Mucosa of descending colon (tissue), 3 donors: ENCODE measurements at regions not wholly inside any gene's neighbourhood (a gene's known extent, or its start where the extent isn't known, plus 50 kb on each side); places are given as distances from the start of the nearest gene placed in this dataset.
A peak's percentile ranks its signal among the peaks of the same experiment; 100 is the strongest.

Experiments used
- ATAC-seq: fragments of 200-7000 bp; cut with Tn5 transposase; one replicate; pipeline ENCODE4 v1.9.1; 2020; ENCODE audit warnings: mild to moderate bottlenecking, moderate library complexity
- DNase-seq, 3 donors: peaks; one replicate each; pipeline ENCODE4 v3.0.0-alpha.2; 2020
- H3K36me3 ChIP-seq: fragments of 200-600 bp; one replicate; pipeline ENCODE4 v1.8.0; 2021; ENCODE audit warnings: low read depth, mild to moderate bottlenecking
- H3K4me1 ChIP-seq: fragments of 200-600 bp; one replicate; pipeline ENCODE4 v1.8.0; 2021; ENCODE audit warnings: low read depth, mild to moderate bottlenecking
- H3K4me3 ChIP-seq: fragments of 200-600 bp; one replicate; pipeline ENCODE4 v1.8.0; 2021; ENCODE audit warnings: mild to moderate bottlenecking
- H3K9me3 ChIP-seq: fragments of 200-600 bp; one replicate; pipeline ENCODE4 v1.8.0; 2021; ENCODE audit warnings: mild to moderate bottlenecking
- intact Hi-C, 2 donors: fragments of 100-400 bp; cut with DNase I in 1 of 2; cut with micrococcal nuclease in 1 of 2; formaldehyde crosslinking; loops; one replicate each; pipeline versions ENCODE4 v1.11.0 to v1.11.1; 2022; cut with DNase I, micrococcal nuclease
- TF ChIP-seq, protein P1 (sequence below): fragments of 200-600 bp; IDR thresholded peaks from one replicate; pipeline ENCODE4 v1.8.0; 2022; ENCODE audit warnings: antibody characterized with exemption, mild to moderate bottlenecking
- donor health status: DM: no; HTN: no; CAD: no; lungs with moderate emphysema.
- donor health status: DM: no; HTN: no; CAD: no.
- donor health status: DM: no; HTN: yes; CAD: no.

DNA sequence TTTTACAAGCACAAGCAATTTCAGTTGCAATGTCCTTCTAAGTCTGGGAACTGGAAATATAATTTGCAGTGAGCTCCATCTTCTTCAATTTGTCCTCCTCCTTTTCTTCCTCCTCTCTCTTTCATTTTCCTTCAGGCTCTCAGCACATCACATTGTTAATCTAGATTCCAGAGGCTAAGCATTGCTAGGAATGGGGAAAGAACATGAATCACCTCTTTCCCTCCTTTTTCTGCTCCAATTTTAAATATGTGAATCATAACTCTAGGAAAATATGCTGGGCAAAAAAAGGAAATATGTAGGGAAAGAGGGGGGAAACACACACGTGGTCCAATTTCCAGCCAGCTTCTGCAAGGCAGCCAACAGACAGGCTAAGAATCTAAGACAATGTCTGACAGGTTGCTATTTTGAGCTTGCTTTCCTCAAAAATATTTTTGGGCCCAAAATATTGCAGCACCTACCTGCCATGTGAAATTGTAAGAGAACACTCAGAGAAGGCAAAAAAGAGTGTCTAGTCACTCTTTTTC, 72.7 kb upstream of the NUPR2 start:
- Histone ChIP-seq H3K4me1 (no peaks in the 10 kb centered on the region), H3K36me3 (no peaks in the 10 kb centered on the region), H3K4me3 (no peak overlapping the region), H3K9me3 (peaks cover 25% of the 10 kb centered on the region)
- intact Hi-C loops: no loop called here
- TF ChIP-seq, protein P1, sequence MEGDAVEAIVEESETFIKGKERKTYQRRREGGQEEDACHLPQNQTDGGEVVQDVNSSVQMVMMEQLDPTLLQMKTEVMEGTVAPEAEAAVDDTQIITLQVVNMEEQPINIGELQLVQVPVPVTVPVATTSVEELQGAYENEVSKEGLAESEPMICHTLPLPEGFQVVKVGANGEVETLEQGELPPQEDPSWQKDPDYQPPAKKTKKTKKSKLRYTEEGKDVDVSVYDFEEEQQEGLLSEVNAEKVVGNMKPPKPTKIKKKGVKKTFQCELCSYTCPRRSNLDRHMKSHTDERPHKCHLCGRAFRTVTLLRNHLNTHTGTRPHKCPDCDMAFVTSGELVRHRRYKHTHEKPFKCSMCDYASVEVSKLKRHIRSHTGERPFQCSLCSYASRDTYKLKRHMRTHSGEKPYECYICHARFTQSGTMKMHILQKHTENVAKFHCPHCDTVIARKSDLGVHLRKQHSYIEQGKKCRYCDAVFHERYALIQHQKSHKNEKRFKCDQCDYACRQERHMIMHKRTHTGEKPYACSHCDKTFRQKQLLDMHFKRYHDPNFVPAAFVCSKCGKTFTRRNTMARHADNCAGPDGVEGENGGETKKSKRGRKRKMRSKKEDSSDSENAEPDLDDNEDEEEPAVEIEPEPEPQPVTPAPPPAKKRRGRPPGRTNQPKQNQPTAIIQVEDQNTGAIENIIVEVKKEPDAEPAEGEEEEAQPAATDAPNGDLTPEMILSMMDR: no peak
- ATAC-seq (no peak), DNase-seq (no peak)

DNA sequence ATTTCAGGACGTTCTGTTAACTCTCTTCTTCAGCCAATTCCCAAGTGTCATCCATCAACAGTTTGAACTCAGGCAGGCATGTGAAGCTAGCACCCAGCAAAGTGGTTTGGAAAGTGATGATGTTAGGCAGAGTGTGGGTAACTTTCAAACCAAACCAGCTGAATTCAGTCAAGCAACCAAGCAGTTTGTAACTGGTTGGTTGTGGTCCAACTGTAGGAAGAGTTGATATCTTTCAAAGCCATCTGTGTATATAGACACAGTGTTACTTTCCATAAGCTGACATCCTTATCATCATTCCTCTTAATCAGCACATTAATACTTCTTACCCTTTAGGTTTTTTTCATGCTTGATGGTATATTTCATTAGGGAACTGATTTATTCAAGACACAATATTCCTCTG, 72.2 kb upstream of the NUPR2 start:
- no peaks in the 10 kb centered on the region for H3K4me1 ChIP-seq
- DNase-seq (no peak), ATAC-seq (no peak)
- H3K36me3 ChIP-seq: no peaks in the 10 kb centered on the region
- no peak overlapping the region for H3K4me3 ChIP-seq
- TF ChIP-seq, protein P1: no peak
- H3K9me3 ChIP-seq: peaks cover 22% of the 10 kb centered on the region
- intact Hi-C loops: no loop called here

DNA sequence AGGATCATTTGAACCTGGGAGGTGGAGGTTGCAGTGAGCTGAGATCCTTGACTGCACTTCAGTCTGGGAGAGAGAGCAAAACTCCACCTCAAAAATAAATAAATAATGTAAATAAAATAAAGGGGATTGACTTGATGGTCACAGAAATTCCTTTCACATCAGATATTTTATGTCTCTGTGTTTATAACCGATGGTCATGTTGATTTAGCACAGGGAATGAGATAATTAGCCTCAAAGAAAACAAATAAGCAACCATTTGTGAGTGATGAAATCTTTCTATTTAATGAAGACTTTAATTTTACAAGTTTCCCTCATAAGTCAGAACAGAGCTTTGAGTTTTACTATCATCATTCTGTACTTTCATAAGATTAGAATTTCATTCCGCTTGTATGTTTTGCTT, 64.8 kb upstream of the NUPR2 start:
- H3K36me3 ChIP-seq: no peaks in the 10 kb centered on the region
- intact Hi-C loops: no loop called here
- TF ChIP-seq, protein P1: no peak
- H3K9me3 ChIP-seq: peaks cover 3% of the 10 kb centered on the region
- DNase-seq (no peak), ATAC-seq (no peak)
- H3K4me1 ChIP-seq: no peaks in the 10 kb centered on the region
- no peak overlapping the region for H3K4me3 ChIP-seq

DNA sequence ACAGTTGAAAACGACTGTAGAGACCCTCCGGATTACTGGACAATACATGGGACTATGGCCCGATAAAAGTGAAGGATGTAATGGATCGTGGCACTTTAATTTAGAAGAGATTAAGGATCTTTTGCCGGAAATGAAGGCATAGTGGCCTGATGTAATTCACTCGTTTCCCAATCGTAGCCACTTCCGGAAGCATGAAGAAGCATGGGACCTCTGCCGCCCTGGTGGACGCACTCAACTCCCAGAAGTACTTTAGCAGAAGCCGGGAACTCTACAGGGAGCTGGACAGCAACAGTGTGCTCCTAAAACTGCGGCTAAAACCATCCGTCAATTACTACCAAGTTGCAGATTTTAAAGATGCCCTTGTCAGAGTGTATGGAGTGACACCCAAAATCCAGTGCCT, 59.6 kb upstream of the NUPR2 start:
- no peak for ATAC-seq
- no peak for DNase-seq
- intact Hi-C loops: no loop called here

DNA sequence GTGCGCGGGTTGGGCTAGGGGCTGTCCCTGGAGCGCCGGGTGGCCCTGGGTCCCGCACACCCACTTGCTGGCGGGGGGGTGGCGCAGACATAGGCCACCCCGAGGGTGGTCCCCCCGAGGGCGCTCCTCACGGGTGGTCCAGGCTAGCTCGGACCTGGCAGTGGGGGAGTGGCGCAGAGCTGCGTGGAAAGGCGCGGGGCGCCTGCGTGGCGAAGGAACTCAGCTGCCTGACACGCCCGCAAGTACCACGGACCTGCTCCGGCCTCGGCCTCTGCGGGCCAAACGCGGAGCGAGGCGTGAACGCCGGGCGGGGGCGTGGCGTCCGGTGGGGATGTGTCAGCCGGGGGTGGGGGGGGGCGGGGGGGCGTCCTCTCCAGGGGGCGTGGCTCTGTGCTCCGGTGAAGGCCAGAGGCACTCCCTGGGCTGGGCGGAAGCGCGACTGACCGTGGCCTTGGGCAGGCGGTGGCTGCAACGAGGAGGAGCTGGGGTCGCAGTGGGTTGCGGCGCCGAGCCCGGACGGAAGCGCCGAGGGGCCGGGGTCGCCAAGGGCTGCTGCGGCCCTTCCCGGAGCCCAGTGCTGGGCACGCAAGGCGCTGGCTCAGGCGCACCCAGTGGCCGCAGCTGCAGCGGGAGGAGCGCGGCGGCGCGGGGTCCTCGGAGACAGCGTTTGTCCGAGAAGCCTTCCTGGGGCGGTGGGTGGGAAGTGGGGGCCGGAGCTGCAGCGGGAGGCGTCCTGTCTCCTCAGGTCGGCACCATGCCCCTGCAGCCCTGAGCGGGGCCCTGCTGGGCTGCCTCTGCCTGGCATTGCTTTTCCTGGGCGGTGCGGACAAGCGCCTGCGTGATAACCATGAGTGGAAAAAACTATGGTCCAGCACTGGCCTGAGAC, 58.9 kb upstream of the NUPR2 start:
- intact Hi-C loops: no loop called here
- Histone ChIP-seq H3K9me3 (peaks cover 10% of the 10 kb centered on the region), H3K36me3 (no peaks in the 10 kb centered on the region), H3K4me3 (no peak overlapping the region), H3K4me1 (no peaks in the 10 kb centered on the region)
- peak; percentile 9 to 47 (median 29) for DNase-seq
- no peak for ATAC-seq
- TF ChIP-seq, protein P1: no peak

More for the DNA sequence above, 59.6 kb upstream of the NUPR2 start:
- Histone ChIP-seq H3K9me3 (peaks cover 10% of the 10 kb centered on the region), H3K4me3 (no peak overlapping the region), H3K4me1 (no peaks in the 10 kb centered on the region), H3K36me3 (no peaks in the 10 kb centered on the region)
- TF ChIP-seq, protein P1: no peak
